ENCODE measurements at regions not wholly inside any gene's neighbourhood (a gene's known extent, or its start where the extent isn't known, plus 50 kb on each side); places are given as distances from the start of the nearest gene placed in this dataset.

DNA sequence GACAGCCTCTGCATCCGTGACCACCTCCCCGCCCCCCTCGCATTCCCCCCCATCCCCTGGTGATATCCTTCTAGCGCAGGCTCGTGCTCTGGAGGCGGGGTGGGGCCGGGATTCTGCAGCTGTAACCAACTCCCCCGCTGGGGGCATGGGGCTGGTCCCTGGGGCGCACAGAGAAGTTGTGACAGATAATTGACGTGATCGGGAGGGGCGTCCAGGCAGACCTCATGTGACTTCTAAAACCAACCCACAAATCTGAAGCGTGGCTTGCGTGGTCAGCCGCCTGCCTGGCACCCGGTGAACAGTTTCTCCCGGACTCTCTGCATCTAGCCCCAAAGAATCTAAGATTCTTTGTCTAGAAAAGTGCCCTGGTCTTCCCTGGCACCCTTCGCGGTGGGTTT lies 100.6 kb upstream of the IGF1R start:
- TF ChIP-seq CTCF (conservative IDR thresholded peaks at IDR 0.05 in 1 of 2, IDR thresholded peaks at IDR 0.05 in 1 of 2; ENCODE audit: low read depth in 1 of 2, low read length in 2 of 2) (no peak), EZH2 (IDR thresholded peaks at IDR 0.05; ENCODE audit: low read length, missing control alignments) (no peak)
- H3K9ac ChIP-seq (ENCODE audit: insufficient read depth, low read length), result peak overlapping the region; percentile 68
- peak overlapping the region; percentile 53 to 69 (median 58) for H3K4me3 ChIP-seq (replicated peaks in 1 of 4; ENCODE audit: control extremely low read depth in 1 of 4, insufficient read depth in 1 of 4, low read depth in 3 of 4, low read length in 4 of 4)
- no peaks in the 10 kb centered on the region for H4K20me1 ChIP-seq (ENCODE audit: control insufficient read depth, extremely low read depth, insufficient read depth, low read length)
- H3K27ac ChIP-seq (ENCODE audit: insufficient read depth, low read length), result peak overlapping the region; percentile 77
- no peaks in the 10 kb centered on the region for H3K79me2 ChIP-seq (ENCODE audit: control insufficient read depth, insufficient read depth, low read length)
- H3K4me2 ChIP-seq (ENCODE audit: extremely low read depth, insufficient read depth, low read length), result peak overlapping the region; percentile 94
- H3K9me3 ChIP-seq (ENCODE audit: control insufficient read depth, insufficient read depth, low read depth, low read length), result no peaks in the 10 kb centered on the region
- H3K27me3 ChIP-seq (ENCODE audit: control insufficient read depth, insufficient read depth, low read length), result no peaks in the 10 kb centered on the region
- H3K4me1 ChIP-seq (ENCODE audit: control insufficient read depth, extremely low read depth, insufficient read depth, low read length), result peaks cover 3% of the 10 kb centered on the region
- H2AFZ ChIP-seq (ENCODE audit: low read length), result peak overlapping the region; percentile 48
- peak in 1 of 2 donors; percentile 83 for DNase-seq (ENCODE audit: low read depth in 2 of 2)
- no peaks in the 10 kb centered on the region for H3K36me3 ChIP-seq (ENCODE audit: control insufficient read depth, insufficient read depth, low read length)

- Histone ChIP-seq H3K9ac (ENCODE audit: insufficient read depth, low read length) (peak overlapping the region; percentile 68), H3K9me3 (ENCODE audit: control insufficient read depth, insufficient read depth, low read depth, low read length) (no peaks in the 10 kb centered on the region), H2AFZ (ENCODE audit: low read length) (peak overlapping the region; percentile 48), H3K4me3 (replicated peaks in 1 of 4; ENCODE audit: control extremely low read depth in 1 of 4, insufficient read depth in 1 of 4, low read depth in 3 of 4, low read length in 4 of 4) (peak overlapping the region; percentile 53 to 69 (median 58)), H3K27me3 (ENCODE audit: control insufficient read depth, insufficient read depth, low read length) (no peaks in the 10 kb centered on the region), H4K20me1 (ENCODE audit: control insufficient read depth, extremely low read depth, insufficient read depth, low read length) (no peaks in the 10 kb centered on the region), H3K4me2 (ENCODE audit: extremely low read depth, insufficient read depth, low read length) (peak overlapping the region; percentile 94), H3K79me2 (ENCODE audit: control insufficient read depth, insufficient read depth, low read length) (no peaks in the 10 kb centered on the region), H3K36me3 (ENCODE audit: control insufficient read depth, insufficient read depth, low read length) (no peaks in the 10 kb centered on the region), H3K4me1 (ENCODE audit: control insufficient read depth, extremely low read depth, insufficient read depth, low read length) (peaks cover 3% of the 10 kb centered on the region), H3K27ac (ENCODE audit: insufficient read depth, low read length) (peak overlapping the region; percentile 77)
- TF ChIP-seq CTCF (conservative IDR thresholded peaks at IDR 0.05 in 1 of 2, IDR thresholded peaks at IDR 0.05 in 1 of 2; ENCODE audit: low read depth in 1 of 2, low read length in 2 of 2), result peak; percentile 34 to 49
- no peak for TF ChIP-seq EZH2 (IDR thresholded peaks at IDR 0.05; ENCODE audit: low read length, missing control alignments)
- DNase-seq (ENCODE audit: low read depth in 2 of 2), result peak; percentile 60 to 92
Observed at GRCh38 chr15:98548139-98548971, 100.0 kb upstream of the IGF1R start.

DNA sequence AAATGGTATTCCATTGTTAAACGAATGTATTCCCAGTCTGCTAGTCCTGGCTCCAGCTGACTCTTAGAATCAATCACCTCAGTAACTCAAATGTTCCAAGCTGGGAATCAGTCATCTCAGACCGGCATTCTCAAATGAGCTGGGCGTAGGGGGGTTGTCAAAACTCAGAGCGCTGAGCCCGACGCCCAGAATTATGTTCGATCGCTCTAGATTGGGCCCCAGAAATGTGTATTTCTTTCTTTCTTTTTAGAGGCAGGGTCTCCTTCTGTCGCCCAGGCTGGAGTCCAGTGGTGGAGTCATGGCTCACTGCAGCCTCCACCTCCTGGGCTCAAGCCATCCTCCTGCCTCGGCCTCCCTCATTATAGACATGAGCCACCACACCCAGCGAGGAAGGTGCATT lies 99.3 kb upstream of the IGF1R start:
- Histone ChIP-seq H4K20me1 (ENCODE audit: control insufficient read depth, extremely low read depth, insufficient read depth, low read length) (no peaks in the 10 kb centered on the region), H3K4me1 (ENCODE audit: control insufficient read depth, extremely low read depth, insufficient read depth, low read length) (peaks cover 3% of the 10 kb centered on the region), H3K27ac (ENCODE audit: insufficient read depth, low read length) (no peak overlapping the region), H3K4me3 (replicated peaks in 1 of 4; ENCODE audit: control extremely low read depth in 1 of 4, insufficient read depth in 1 of 4, low read depth in 3 of 4, low read length in 4 of 4) (peak overlapping the region; percentile 53 to 69 (median 58)), H3K4me2 (ENCODE audit: extremely low read depth, insufficient read depth, low read length) (peak overlapping the region; percentile 94), H3K27me3 (ENCODE audit: control insufficient read depth, insufficient read depth, low read length) (peaks cover under 1% of the 10 kb centered on the region), H3K79me2 (ENCODE audit: control insufficient read depth, insufficient read depth, low read length) (no peaks in the 10 kb centered on the region), H3K9me3 (ENCODE audit: control insufficient read depth, insufficient read depth, low read depth, low read length) (no peaks in the 10 kb centered on the region), H2AFZ (ENCODE audit: low read length) (peak overlapping the region; percentile 6), H3K9ac (ENCODE audit: insufficient read depth, low read length) (no peak overlapping the region), H3K36me3 (ENCODE audit: control insufficient read depth, insufficient read depth, low read length) (no peaks in the 10 kb centered on the region)
- TF ChIP-seq CTCF (conservative IDR thresholded peaks at IDR 0.05 in 1 of 2, IDR thresholded peaks at IDR 0.05 in 1 of 2; ENCODE audit: low read depth in 1 of 2, low read length in 2 of 2) (no peak), EZH2 (IDR thresholded peaks at IDR 0.05; ENCODE audit: low read length, missing control alignments) (no peak)
- no peak for DNase-seq (ENCODE audit: low read depth in 2 of 2)
